Naive thymus-derived CD4-positive, alpha-beta T cell (primary cell): ENCODE measurements at regions not wholly inside any gene's neighbourhood (a gene's known extent, or its start where the extent isn't known, plus 50 kb on each side); places are given as distances from the start of the nearest gene placed in this dataset.
A peak's percentile ranks its signal among the peaks of the same experiment; 100 is the strongest.

Experiments used
- ATAC-seq: fragments of 150-1000 bp; cut with Tn5 transposase; 2 replicates; pipeline ENCODE4 v1.10.0; 2021; ENCODE audit warnings: mild to moderate bottlenecking, moderate library complexity
- CTCF ChIA-PET: fragments of 350-600 bp; sonication (Branson Sonifier 250); formaldehyde crosslinking; loops from one replicate; lab custom pipeline; 2021; ENCODE audit warnings: antibody characterized with exemption; lab: Charles Lee
- POLR2A ChIA-PET: fragments of 350-600 bp; sonication (Branson Sonifier 250); formaldehyde crosslinking; loops from one replicate; lab custom pipeline; 2021; ENCODE audit warnings: antibody characterized with exemption, inconsistent platforms; lab: Charles Lee
- DNase-seq, 9 donors: peaks; one replicate each; pipeline versions ENCODE4 v3.0.0 to v3.0.0-alpha.2; 2020 to 2022; ENCODE audit warnings: mixed read lengths in 1 of 9
- H3K27ac ChIP-seq: one replicate; pipeline ENCODE4 v1.7.0; 2013; ENCODE audit warnings: mild to moderate bottlenecking, low read depth, low read length, moderate library complexity
- H3K27me3 ChIP-seq, 2 donors: one replicate each; pipeline ENCODE4 v1.7.0; 2013; ENCODE audit warnings: low read length in 2 of 2, mild to moderate bottlenecking in 2 of 2, moderate library complexity in 2 of 2; ENCODE audit not compliant: control insufficient read depth in 2 of 2, insufficient read depth in 2 of 2
- H3K36me3 ChIP-seq, 3 experiments: 1 replicate in 2 of 3; 2 replicates in 1 of 3; pipeline ENCODE4 v1.7.0; 2013; ENCODE audit warnings: low read length in 3 of 3, mild to moderate bottlenecking in 3 of 3, moderate library complexity in 1 of 3; ENCODE audit not compliant: insufficient read depth in 3 of 3, control insufficient read depth in 2 of 3
- H3K4me1 ChIP-seq, 2 donors: one replicate each; pipeline ENCODE4 v1.7.0; 2013; ENCODE audit warnings: low read length in 2 of 2, mild to moderate bottlenecking in 2 of 2, moderate library complexity in 1 of 2; ENCODE audit not compliant: control insufficient read depth in 2 of 2, insufficient read depth in 2 of 2
- H3K4me3 ChIP-seq: 2 replicates; pipeline ENCODE4 v1.7.0; 2013; ENCODE audit warnings: mild to moderate bottlenecking, low read length
- H3K9me3 ChIP-seq, 3 experiments: 1 replicate in 2 of 3; 2 replicates in 1 of 3; pipeline ENCODE4 v1.7.0; 2013; ENCODE audit warnings: low read length in 3 of 3; ENCODE audit not compliant: control insufficient read depth in 2 of 3
- H3K27ac Mint-ChIP-seq, 9 donors: one replicate each; pipeline ENCODE4 v1.8.0; 2020 to 2022; ENCODE audit warnings: mixed read lengths in 9 of 9, mild to moderate bottlenecking in 8 of 9, moderate library complexity in 5 of 9, inconsistent platforms in 2 of 9
- H3K27me3 Mint-ChIP-seq, 5 donors: one replicate each; pipeline ENCODE4 v1.8.0; 2021 to 2022; ENCODE audit warnings: mixed read lengths in 5 of 5, mild to moderate bottlenecking in 1 of 5
- H3K36me3 Mint-ChIP-seq, 5 donors: one replicate each; pipeline ENCODE4 v1.8.0; 2020 to 2022; ENCODE audit warnings: mixed read lengths in 5 of 5, mild to moderate bottlenecking in 3 of 5, inconsistent platforms in 1 of 5
- H3K4me1 Mint-ChIP-seq, 7 donors: one replicate each; pipeline ENCODE4 v1.8.0; 2020 to 2022; ENCODE audit warnings: mixed read lengths in 7 of 7, mild to moderate bottlenecking in 3 of 7, inconsistent platforms in 1 of 7
- H3K4me3 Mint-ChIP-seq, 10 donors: one replicate each; pipeline ENCODE4 v1.8.0; 2020 to 2022; ENCODE audit warnings: mild to moderate bottlenecking in 10 of 10, mixed read lengths in 10 of 10, moderate library complexity in 6 of 10, inconsistent platforms in 2 of 10
- H3K9me3 Mint-ChIP-seq, 11 donors: one replicate each; pipeline ENCODE4 v1.8.0; 2020 to 2022; ENCODE audit warnings: mixed read lengths in 11 of 11, mild to moderate bottlenecking in 4 of 11, inconsistent platforms in 1 of 11, moderate library complexity in 1 of 11
- intact Hi-C, 2 donors: fragments of 100-400 bp; cut with micrococcal nuclease; formaldehyde crosslinking; loops; one replicate each; pipeline ENCODE4 v1.15.1; 2023

GRCh38 chr3:150253622-150254021 lies 154.5 kb upstream of the TSC22D2 start:
- Mint-ChIP-seq H3K9me3 (no peaks in the 10 kb centered on the region), H3K27me3 (peaks cover 0 to 31% (median 14%) of the 10 kb centered on the region in 5 donors), H3K27ac (no peak overlapping the region), H3K36me3 (no peaks in the 10 kb centered on the region), H3K4me3 (no peak overlapping the region), H3K4me1 (peaks cover 0 to 4% (median 0%) of the 10 kb centered on the region in 7 donors)
- DNase-seq (no peak), ATAC-seq (peak; percentile 49)
- Histone ChIP-seq H3K36me3 (no peaks in the 10 kb centered on the region), H3K27me3 (peaks cover 0 to 4% of the 10 kb centered on the region in 2 donors), H3K27ac (no peak overlapping the region), H3K9me3 (no peaks in the 10 kb centered on the region), H3K4me3 (no peak overlapping the region), H3K4me1 (no peaks in the 10 kb centered on the region)
- intact Hi-C loops, result no loop called here
- CTCF ChIA-PET, result no interaction called here
- POLR2A ChIA-PET, result no interaction called here

- CTCF ChIA-PET, result interaction anchor here (0.6 kb wide), 2 partner anchors 240 to 536 kb away, joined by 4 read pairs; no protein-coding TSS in a partner anchor
These were observed 155.6 kb upstream of the TSC22D2 start for GRCh38 chr3:150252462-150252861.

GRCh38 chr3:150251187-150252062 lies 156.7 kb upstream of the TSC22D2 start:
- ATAC-seq, result no peak
- POLR2A ChIA-PET, result no interaction called here
- H3K4me3 ChIP-seq, result no peak overlapping the region

More at GRCh38 chr3:150252462-150252861, 155.6 kb upstream of the TSC22D2 start:
- DNase-seq (no peak), ATAC-seq (no peak)
- Histone ChIP-seq H3K36me3 (no peaks in the 10 kb centered on the region), H3K9me3 (no peaks in the 10 kb centered on the region), H3K27ac (no peak overlapping the region), H3K27me3 (peaks cover 0 to 4% of the 10 kb centered on the region in 2 donors), H3K4me1 (no peaks in the 10 kb centered on the region), H3K4me3 (no peak overlapping the region)
- Mint-ChIP-seq H3K9me3 (peaks cover 0 to 1% (median 0%) of the 10 kb centered on the region in 11 donors), H3K27ac (no peak overlapping the region), H3K36me3 (no peaks in the 10 kb centered on the region), H3K4me1 (peaks cover 0 to 4% (median 0%) of the 10 kb centered on the region in 7 donors), H3K4me3 (no peak overlapping the region), H3K27me3 (peaks cover 5 to 36% (median 19%) of the 10 kb centered on the region in 5 donors)
- intact Hi-C loops, result no loop called here
- POLR2A ChIA-PET, result no interaction called here

GRCh38 chr3:150249779-150250470 lies 158.2 kb upstream of the TSC22D2 start:
- peaks cover 0 to 2% (median 0%) of the 10 kb centered on the region in 7 donors for H3K4me1 Mint-ChIP-seq
- DNase-seq (no peak), ATAC-seq (no peak)
- Histone ChIP-seq H3K4me3 (no peak overlapping the region), H3K27ac (no peak overlapping the region), H3K36me3 (no peaks in the 10 kb centered on the region), H3K9me3 (no peaks in the 10 kb centered on the region), H3K4me1 (no peaks in the 10 kb centered on the region), H3K27me3 (peaks cover 0 to 7% of the 10 kb centered on the region in 2 donors)
- POLR2A ChIA-PET, result no interaction called here
- CTCF ChIA-PET, result interaction anchor here (0.6 kb wide), 1 partner anchor 681 kb away, joined by 3 read pairs; no protein-coding TSS in a partner anchor
- H3K9me3 Mint-ChIP-seq, result peaks cover 0 to 1% (median 0%) of the 10 kb centered on the region in 11 donors
- H3K36me3 Mint-ChIP-seq, result no peaks in the 10 kb centered on the region
- peaks cover 18 to 46% (median 23%) of the 10 kb centered on the region in 5 donors for H3K27me3 Mint-ChIP-seq
- no peak overlapping the region for H3K27ac Mint-ChIP-seq
- no peak overlapping the region for H3K4me3 Mint-ChIP-seq
- intact Hi-C loops, result no loop called here

More at GRCh38 chr3:150251187-150252062, 156.7 kb upstream of the TSC22D2 start:
- Histone ChIP-seq H3K27ac (no peak overlapping the region), H3K4me1 (no peaks in the 10 kb centered on the region), H3K27me3 (peaks cover 0 to 4% of the 10 kb centered on the region in 2 donors), H3K36me3 (no peaks in the 10 kb centered on the region), H3K9me3 (no peaks in the 10 kb centered on the region)
- no peaks in the 10 kb centered on the region for H3K36me3 Mint-ChIP-seq
- no peak for DNase-seq
- H3K27ac Mint-ChIP-seq, result no peak overlapping the region
- H3K27me3 Mint-ChIP-seq, result peaks cover 8 to 37% (median 19%) of the 10 kb centered on the region in 5 donors
- peaks cover 0 to 1% (median 0%) of the 10 kb centered on the region in 11 donors for H3K9me3 Mint-ChIP-seq
- H3K4me1 Mint-ChIP-seq, result peaks cover 0 to 4% (median 0%) of the 10 kb centered on the region in 7 donors
- intact Hi-C loops, result no loop called here
- no peak overlapping the region for H3K4me3 Mint-ChIP-seq
- CTCF ChIA-PET, result no interaction called here

GRCh38 chr3:150248888-150249681 lies 159.0 kb upstream of the TSC22D2 start:
- CTCF ChIA-PET, result interaction anchor here (0.7 kb wide), 1 partner anchor 169 kb away, joined by 3 read pairs; no protein-coding TSS in a partner anchor

More at GRCh38 chr3:150248888-150249681, 159.0 kb upstream of the TSC22D2 start:
- Mint-ChIP-seq H3K4me3 (no peak overlapping the region), H3K4me1 (peaks cover 0 to 2% (median 0%) of the 10 kb centered on the region in 7 donors), H3K9me3 (peaks cover 0 to 1% (median 0%) of the 10 kb centered on the region in 11 donors), H3K27ac (no peak overlapping the region), H3K27me3 (peaks cover 18 to 48% (median 28%) of the 10 kb centered on the region in 5 donors), H3K36me3 (no peaks in the 10 kb centered on the region)
- peaks cover 0 to 4% of the 10 kb centered on the region in 2 donors for H3K27me3 ChIP-seq
- H3K9me3 ChIP-seq, result no peaks in the 10 kb centered on the region
- H3K36me3 ChIP-seq, result no peaks in the 10 kb centered on the region
- DNase-seq, result no peak
- intact Hi-C loops, result no loop called here
- H3K27ac ChIP-seq, result no peak overlapping the region
- no peak for ATAC-seq
- no peak overlapping the region for H3K4me3 ChIP-seq
- no peaks in the 10 kb centered on the region for H3K4me1 ChIP-seq
- POLR2A ChIA-PET, result no interaction called here
